DOHH2 (cell line): ENCODE measurements at regions not wholly inside any gene's neighbourhood (a gene's known extent, or its start where the extent isn't known, plus 50 kb on each side); places are given as distances from the start of the nearest gene placed in this dataset.

Experiments
- CTCF ChIP-seq: fragments of 200-600 bp; sonication (generic); IDR thresholded peaks from one replicate; pipeline ENCODE4 v1.5.1; 2014; ENCODE audit warnings: antibody characterized with exemption, mild to moderate bottlenecking, low read depth, low read length; ENCODE audit not compliant: poor library complexity, severe bottlenecking
- EZH2phosphoT487 ChIP-seq: fragments of 200-600 bp; sonication (generic); IDR thresholded peaks from 2 replicates; pipeline ENCODE4 v1.6.1; 2017; ENCODE audit warnings: borderline replicate concordance, mild to moderate bottlenecking, antibody characterized with exemption, low read length, moderate library complexity, mixed read lengths

- TF ChIP-seq CTCF (no peak), EZH2phosphoT487 (no peak)
Observed at GRCh38 chr18:24862201-24862816, 401.9 kb downstream of the HRH4 start.
